Mesenchymal stem cell (in vitro differentiated cells and primary cell): ENCODE measurements at regions not wholly inside any gene's neighbourhood (a gene's known extent, or its start where the extent isn't known, plus 50 kb on each side); places are given as distances from the start of the nearest gene placed in this dataset.

Source experiments
- DNase-seq: peaks from one replicate; pipeline ENCODE4 v3.0.0-alpha.2; 2013
- H2AFZ ChIP-seq: one replicate; pipeline ENCODE4 v1.6.1; 2013; ENCODE audit warnings: low read depth, mild to moderate bottlenecking, control low read depth, inconsistent platforms, low read length, moderate library complexity
- H2AK5ac ChIP-seq: 2 replicates; pipeline ENCODE4 v1.6.1; 2013; ENCODE audit warnings: low read length, moderate library complexity, mild to moderate bottlenecking, inconsistent platforms; ENCODE audit not compliant: severe bottlenecking
- H2BK120ac ChIP-seq: one replicate; pipeline ENCODE4 v1.6.1; 2013; ENCODE audit warnings: low read depth, mild to moderate bottlenecking, inconsistent platforms, low read length, moderate library complexity
- H2BK12ac ChIP-seq, 2 experiments: one replicate each; pipeline ENCODE4 v1.6.1; 2013; ENCODE audit warnings: inconsistent platforms in 2 of 2, low read length in 2 of 2, mild to moderate bottlenecking in 2 of 2, moderate library complexity in 2 of 2, control low read depth in 1 of 2
- H2BK15ac ChIP-seq: one replicate; pipeline ENCODE4 v1.6.1; 2013; ENCODE audit warnings: mild to moderate bottlenecking, low read depth, inconsistent platforms; ENCODE audit not compliant: poor library complexity, severe bottlenecking
- H2BK5ac ChIP-seq: 2 replicates; pipeline ENCODE4 v1.6.1; 2013; ENCODE audit warnings: low read depth, mild to moderate bottlenecking, low read length, control low read depth, inconsistent platforms; ENCODE audit not compliant: poor library complexity, severe bottlenecking
- H3K14ac ChIP-seq, 2 experiments: one replicate each; pipeline ENCODE4 v1.6.1; 2013; ENCODE audit warnings: inconsistent platforms in 2 of 2, low read length in 2 of 2, control low read depth in 1 of 2, mild to moderate bottlenecking in 1 of 2, moderate library complexity in 1 of 2
- H3K18ac ChIP-seq, 2 experiments: one replicate each; pipeline ENCODE4 v1.6.1; 2013; ENCODE audit warnings: inconsistent platforms in 2 of 2, low read length in 2 of 2, control low read depth in 1 of 2, low read depth in 1 of 2, mild to moderate bottlenecking in 1 of 2
- H3K23ac ChIP-seq, 2 experiments: one replicate each; pipeline ENCODE4 v1.6.1; 2013; ENCODE audit warnings: inconsistent platforms in 2 of 2, low read length in 2 of 2, mild to moderate bottlenecking in 2 of 2, moderate library complexity in 2 of 2, control low read depth in 1 of 2
- H3K27ac ChIP-seq: 2 replicates; pipeline ENCODE4 v1.5.1; 2013; ENCODE audit warnings: mild to moderate bottlenecking, moderate library complexity, low read length, control low read depth, inconsistent platforms; ENCODE audit not compliant: poor library complexity, severe bottlenecking
- H3K27me3 ChIP-seq, 2 experiments: 2 replicates each; pipeline versions ENCODE4 v1.6.1 to v1.7.0; 2013; ENCODE audit warnings: low read length in 2 of 2, mild to moderate bottlenecking in 2 of 2, moderate library complexity in 2 of 2, control low read depth in 1 of 2, inconsistent platforms in 1 of 2; ENCODE audit not compliant: control insufficient read depth in 1 of 2, insufficient read depth in 1 of 2
- H3K36me3 ChIP-seq, 2 experiments: 2 replicates each; pipeline versions ENCODE4 v1.6.1 to v1.7.0; 2013; ENCODE audit warnings: low read length in 2 of 2, control low read depth in 1 of 2, inconsistent platforms in 1 of 2, low read depth in 1 of 2, mild to moderate bottlenecking in 1 of 2; ENCODE audit not compliant: insufficient read depth in 2 of 2, control insufficient read depth in 1 of 2
- H3K4ac ChIP-seq, 2 experiments: one replicate each; pipeline ENCODE4 v1.6.1; 2013; ENCODE audit warnings: inconsistent platforms in 2 of 2, low read length in 2 of 2, mild to moderate bottlenecking in 2 of 2, moderate library complexity in 2 of 2, control low read depth in 1 of 2, low read depth in 1 of 2
- H3K4me1 ChIP-seq: 2 replicates; pipeline ENCODE4 v1.6.1; 2013; ENCODE audit warnings: low read depth, low read length, control low read depth; ENCODE audit not compliant: control insufficient read depth, insufficient read depth
- H3K4me2 ChIP-seq: 2 replicates; pipeline ENCODE4 v1.6.1; 2013; ENCODE audit warnings: low read length, mild to moderate bottlenecking, inconsistent platforms; ENCODE audit not compliant: poor library complexity, severe bottlenecking
- H3K4me3 ChIP-seq, 2 experiments: 2 replicates each; pipeline versions ENCODE4 v1.5.1 to v1.7.0; 2013; ENCODE audit warnings: low read length in 2 of 2, mild to moderate bottlenecking in 2 of 2, control low read depth in 1 of 2, low read depth in 1 of 2; ENCODE audit not compliant: insufficient read depth in 1 of 2
- H3K79me1 ChIP-seq: replicated peaks from 2 replicates; pipeline ENCODE4 v1.6.1; 2013; ENCODE audit warnings: mild to moderate bottlenecking, control low read depth, low read length, inconsistent platforms; ENCODE audit not compliant: poor library complexity, severe bottlenecking
- H3K9ac ChIP-seq: 2 replicates; pipeline ENCODE4 v1.7.0; 2013; ENCODE audit warnings: mild to moderate bottlenecking, low read length, moderate library complexity
- H3K9me3 ChIP-seq: 2 replicates; pipeline ENCODE4 v1.7.0; 2013; ENCODE audit warnings: mild to moderate bottlenecking, low read length; ENCODE audit not compliant: control insufficient read depth
- H4K8ac ChIP-seq: one replicate; pipeline ENCODE4 v1.6.1; 2013; ENCODE audit warnings: inconsistent platforms, mild to moderate bottlenecking, low read length, moderate library complexity
- H4K91ac ChIP-seq: one replicate; pipeline ENCODE4 v1.6.1; 2013; ENCODE audit warnings: mild to moderate bottlenecking, low read length, inconsistent platforms
- WGBS: methylation state at CpG from one replicate; pipeline ENCODE4 v1.1.7; 2013; ENCODE audit warnings: mixed read lengths; 5-methylcytosine and 5-hydroxymethylcytosine counted together

- Histone ChIP-seq H2BK5ac (no peak overlapping the region), H3K9ac (no peak overlapping the region), H3K4me2 (no peak overlapping the region), H2BK15ac (no peak overlapping the region), H3K4me3 (no peak overlapping the region), H2AFZ (peak overlapping the region; percentile 36), H2BK12ac (no peak overlapping the region), H2AK5ac (no peak overlapping the region), H3K27me3 (peaks cover 9 to 14% of the 10 kb centered on the region in 2 experiments), H3K27ac (no peak overlapping the region), H3K4me1 (no peaks in the 10 kb centered on the region), H3K4ac (no peak overlapping the region), H3K18ac (no peak overlapping the region), H3K14ac (no peak overlapping the region), H2BK120ac (no peak overlapping the region), H3K23ac (peak overlapping the region in 1 of 2 experiments; percentile 64), H3K9me3 (no peaks in the 10 kb centered on the region), H4K8ac (no peak overlapping the region), H3K36me3 (no peaks in the 10 kb centered on the region), H3K79me1 (no peaks in the 10 kb centered on the region), H4K91ac (no peak overlapping the region)
- no peak for DNase-seq
- WGBS: 65% methylated on average over 7 of the region's 7 CpGs
These were observed 163.9 kb downstream of the PTCSC3 start for GRCh38 chr14:36012621-36013020.

- Histone ChIP-seq H3K4me3 (no peak overlapping the region), H2BK12ac (no peak overlapping the region), H3K18ac (no peak overlapping the region), H3K9ac (no peak overlapping the region), H3K27ac (no peak overlapping the region), H3K4me1 (no peaks in the 10 kb centered on the region), H2AK5ac (no peak overlapping the region), H3K14ac (no peak overlapping the region), H2BK5ac (no peak overlapping the region), H3K79me1 (no peaks in the 10 kb centered on the region), H3K9me3 (no peaks in the 10 kb centered on the region), H4K8ac (no peak overlapping the region), H2BK120ac (no peak overlapping the region), H3K27me3 (peaks cover 9 to 26% of the 10 kb centered on the region in 2 experiments), H4K91ac (no peak overlapping the region), H3K36me3 (no peaks in the 10 kb centered on the region), H2BK15ac (no peak overlapping the region), H3K4me2 (no peak overlapping the region), H3K23ac (no peak overlapping the region), H2AFZ (no peak overlapping the region), H3K4ac (no peak overlapping the region)
- no CpG with 5 or more reads among the region's 1 CpG for WGBS
- DNase-seq: no peak
These were observed 166.9 kb downstream of the PTCSC3 start for GRCh38 chr14:36009643-36010042.

GRCh38 chr14:36006623-36007022, 169.9 kb downstream of the PTCSC3 start:
- no peak overlapping the region for H3K23ac ChIP-seq
- no peaks in the 10 kb centered on the region for H3K4me1 ChIP-seq
- H3K27me3 ChIP-seq: peaks cover 9 to 19% of the 10 kb centered on the region in 2 experiments
- no peak overlapping the region for H3K4me2 ChIP-seq
- WGBS: 100% methylated on average over 1 of the region's 4 CpGs
- H3K4me3 ChIP-seq: no peak overlapping the region
- no peaks in the 10 kb centered on the region for H3K36me3 ChIP-seq
- H2BK15ac ChIP-seq: no peak overlapping the region
- no peaks in the 10 kb centered on the region for H3K79me1 ChIP-seq
- H3K14ac ChIP-seq: no peak overlapping the region
- H2AK5ac ChIP-seq: no peak overlapping the region
- H3K18ac ChIP-seq: no peak overlapping the region
- H2BK120ac ChIP-seq: no peak overlapping the region
- no peak overlapping the region for H3K9ac ChIP-seq
- H2BK5ac ChIP-seq: no peak overlapping the region
- H2AFZ ChIP-seq: no peak overlapping the region
- H4K91ac ChIP-seq: no peak overlapping the region
- no peak overlapping the region for H2BK12ac ChIP-seq
- no peak overlapping the region for H4K8ac ChIP-seq
- no peak overlapping the region for H3K27ac ChIP-seq
- no peak for DNase-seq
- H3K9me3 ChIP-seq: no peaks in the 10 kb centered on the region
- H3K4ac ChIP-seq: no peak overlapping the region

GRCh38 chr14:36005670-36006069, 170.9 kb downstream of the PTCSC3 start:
- 66% methylated on average over 4 of the region's 4 CpGs for WGBS
- no peaks in the 10 kb centered on the region for H3K79me1 ChIP-seq

More at GRCh38 chr14:36005670-36006069, 170.9 kb downstream of the PTCSC3 start:
- no peak for DNase-seq
- no peak overlapping the region for H3K18ac ChIP-seq
- no peak overlapping the region for H4K8ac ChIP-seq
- H3K23ac ChIP-seq: no peak overlapping the region
- no peak overlapping the region for H3K14ac ChIP-seq
- H3K27ac ChIP-seq: no peak overlapping the region
- no peak overlapping the region for H4K91ac ChIP-seq
- no peaks in the 10 kb centered on the region for H3K4me1 ChIP-seq
- no peaks in the 10 kb centered on the region for H3K36me3 ChIP-seq
- no peak overlapping the region for H3K4me2 ChIP-seq
- H2BK12ac ChIP-seq: no peak overlapping the region
- no peak overlapping the region for H3K9ac ChIP-seq
- no peak overlapping the region for H2BK120ac ChIP-seq
- no peak overlapping the region for H2AK5ac ChIP-seq
- no peak overlapping the region for H3K4me3 ChIP-seq
- no peak overlapping the region for H3K4ac ChIP-seq
- H2BK15ac ChIP-seq: no peak overlapping the region
- no peak overlapping the region for H2AFZ ChIP-seq
- no peak overlapping the region for H2BK5ac ChIP-seq
- H3K27me3 ChIP-seq: peaks cover 9 to 19% of the 10 kb centered on the region in 2 experiments
- no peaks in the 10 kb centered on the region for H3K9me3 ChIP-seq
